ENCODE measurements at regions not wholly inside any gene's neighbourhood (a gene's known extent, or its start where the extent isn't known, plus 50 kb on each side); places are given as distances from the start of the nearest gene placed in this dataset.
"Not testable (repeated sequence)": the region's sequence is repeated elsewhere in the genome, so short reads cannot be mapped to it uniquely, and the experiment has no call there.

GRCh38 chr2:34305587-34305986, 706.5 kb upstream of the FAM98A start:
- no peak for DNase-seq (ENCODE audit: low read depth)

- no peak for DNase-seq (ENCODE audit: low read depth)
Observed at GRCh38 chr2:34294961-34295360, 695.9 kb upstream of the FAM98A start.

DNA sequence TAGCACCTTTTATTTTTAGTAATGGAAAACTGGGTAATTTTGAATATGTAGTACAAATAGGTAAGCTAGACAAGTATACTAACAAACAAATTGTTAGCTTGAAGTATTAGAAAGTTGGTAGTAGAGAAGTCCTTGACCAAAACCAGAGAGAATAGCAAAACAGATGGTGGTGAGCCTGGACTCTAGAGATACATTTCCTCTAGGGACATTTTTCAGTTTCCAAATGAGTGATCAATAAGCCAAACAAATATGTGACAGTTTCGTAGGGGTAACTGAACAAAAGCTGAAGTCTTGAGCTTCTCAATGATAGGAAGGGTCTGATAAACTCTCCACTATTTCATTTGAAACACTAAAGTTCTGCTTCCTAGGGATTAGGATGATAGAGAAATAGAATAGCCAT, 692.0 kb upstream of the FAM98A start:
- no peak for DNase-seq (ENCODE audit: low read depth)

GRCh38 chr2:34288016-34288415, 688.9 kb upstream of the FAM98A start:
- no peak for DNase-seq (ENCODE audit: low read depth)

DNA sequence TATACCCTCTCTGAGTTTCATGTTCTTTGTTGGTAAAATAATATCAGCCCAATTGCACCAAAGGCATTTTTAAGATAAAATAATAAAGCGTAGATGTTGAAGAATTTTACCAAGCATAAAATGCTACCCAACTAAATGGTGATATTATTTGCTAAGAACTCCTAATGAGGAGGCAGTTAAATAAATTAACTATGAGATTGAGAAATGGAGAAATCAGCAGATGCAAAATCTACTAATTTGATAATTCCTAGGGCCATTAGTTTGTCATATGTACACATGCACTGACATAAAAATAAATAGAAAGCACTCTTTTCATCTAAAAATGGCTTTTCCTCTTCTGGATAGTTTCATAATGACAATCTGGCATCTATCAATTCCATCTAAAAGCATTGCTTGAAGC, 681.5 kb upstream of the FAM98A start:
- no peak for DNase-seq (ENCODE audit: low read depth)

- no peak for DNase-seq (ENCODE audit: low read depth)
Observed at GRCh38 chr2:34266908-34267697, 668.0 kb upstream of the FAM98A start.

GRCh38 chr2:34261701-34262100, 662.6 kb upstream of the FAM98A start:
- no peak for DNase-seq (ENCODE audit: low read depth)

DNA sequence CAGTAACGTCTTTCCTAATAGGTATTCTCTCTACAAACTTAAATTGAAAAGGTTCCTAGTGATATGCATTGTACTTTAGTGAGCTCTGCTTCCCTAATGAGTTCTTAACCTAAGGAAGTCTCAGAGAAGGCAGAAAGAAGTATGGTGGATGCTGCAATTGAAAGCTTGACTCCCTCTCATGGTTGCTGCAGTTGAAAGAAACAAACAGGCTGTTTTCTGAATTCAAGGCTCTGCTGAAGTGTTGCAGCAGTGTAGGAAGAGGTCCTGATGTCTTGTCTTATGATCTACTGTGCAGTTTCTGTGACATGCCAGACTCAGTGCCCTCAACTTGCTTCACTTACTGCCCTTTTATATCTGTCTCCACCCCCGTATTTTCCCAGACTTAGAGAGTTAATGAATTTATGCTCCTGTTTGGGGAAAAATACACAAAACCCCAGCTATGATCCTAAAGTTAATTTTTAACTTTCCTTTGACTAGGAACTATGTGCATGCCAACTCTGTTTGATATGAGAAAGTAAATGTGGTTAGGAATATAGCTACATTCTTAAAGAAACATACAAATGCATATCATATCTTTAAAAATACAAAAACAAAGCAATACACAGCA, 655.3 kb upstream of the FAM98A start:
- DNase-seq (ENCODE audit: low read depth), result no peak

DNA sequence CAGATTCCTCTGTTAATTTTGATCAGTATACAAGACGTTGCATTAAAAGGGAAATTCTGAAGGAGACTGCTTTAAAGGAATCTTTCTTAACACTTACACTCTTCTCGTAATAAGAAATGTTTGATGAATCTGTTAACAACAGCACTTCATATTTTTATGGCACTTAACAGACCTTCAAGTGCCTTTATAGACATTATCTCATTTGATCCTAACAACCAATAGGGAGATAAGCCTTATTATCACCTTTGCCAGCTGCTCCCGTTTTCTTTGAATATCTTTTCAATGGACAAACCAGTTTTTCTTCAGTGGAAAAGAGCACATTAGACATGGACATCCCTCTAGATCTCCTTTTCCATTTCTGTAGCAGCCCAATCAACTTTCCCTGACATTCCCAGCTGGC, 653.0 kb upstream of the FAM98A start:
- no peak for DNase-seq (ENCODE audit: low read depth)

DNA sequence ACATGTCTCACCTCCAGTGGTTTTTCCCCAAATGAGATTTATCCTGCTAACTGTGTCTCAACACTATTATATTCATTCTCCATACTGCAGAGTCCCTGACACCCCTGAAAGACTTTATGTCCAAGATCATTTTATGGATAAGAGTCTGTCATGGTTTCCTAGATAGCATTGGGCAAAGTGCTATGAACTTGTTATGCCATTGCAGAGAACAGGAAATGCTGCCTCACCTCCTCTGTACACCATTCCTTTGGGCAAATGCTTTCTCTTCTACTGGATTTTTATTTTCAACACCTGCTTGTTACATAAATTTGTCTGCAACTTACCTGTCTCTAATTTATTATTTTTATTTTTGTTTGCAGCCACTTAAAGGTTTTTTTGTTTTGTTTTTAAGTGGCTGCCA, 652.5 kb upstream of the FAM98A start:
- no peak for DNase-seq (ENCODE audit: low read depth)

DNA sequence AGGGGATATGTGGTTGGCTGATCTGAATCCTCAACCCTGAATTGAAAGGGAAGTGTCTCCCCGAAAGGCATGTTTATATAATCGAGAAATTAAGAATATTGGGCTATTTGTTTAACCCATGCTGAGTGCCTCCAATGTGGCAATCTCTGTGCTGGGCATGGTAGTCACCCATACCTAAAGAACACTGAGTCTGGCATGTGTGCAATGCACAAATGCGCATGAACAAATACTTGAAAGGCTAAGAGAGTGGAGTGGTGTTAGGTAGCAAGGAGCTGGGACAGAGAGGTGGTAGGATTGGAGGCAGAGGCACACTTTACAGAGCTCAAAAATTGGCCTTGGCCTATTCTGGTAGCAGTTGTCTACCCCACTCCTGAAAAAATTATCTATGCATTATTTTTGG, 645.1 kb upstream of the FAM98A start:
- no peak for DNase-seq (ENCODE audit: low read depth)

DNA sequence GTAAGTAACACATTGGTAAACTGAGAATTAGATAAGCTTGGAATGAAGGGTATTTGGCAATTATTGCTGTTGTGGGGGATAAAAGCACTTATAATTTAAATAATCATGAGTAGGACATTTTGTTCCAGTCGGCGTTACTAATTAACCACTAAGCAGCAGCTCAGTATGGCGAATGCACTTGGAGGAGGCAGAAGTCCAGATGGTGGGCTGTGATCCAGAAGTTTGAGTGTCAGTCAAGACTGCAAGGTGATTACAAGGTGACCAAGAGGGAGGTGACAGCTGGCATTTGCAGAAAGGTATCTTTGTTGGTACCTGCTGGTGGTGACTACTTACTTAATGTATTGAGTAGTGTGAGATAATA, 643.6 kb upstream of the FAM98A start:
- DNase-seq (ENCODE audit: low read depth), result no peak

- DNase-seq (ENCODE audit: low read depth), result no peak
Observed at GRCh38 chr2:34241905-34242762, 643.0 kb upstream of the FAM98A start.

GRCh38 chr2:34239511-34239910, 640.4 kb upstream of the FAM98A start:
- no peak for DNase-seq (ENCODE audit: low read depth)

GRCh38 chr2:34234823-34235222, 635.7 kb upstream of the FAM98A start:
- DNase-seq (ENCODE audit: low read depth), result no peak

GRCh38 chr2:34229998-34230397, 630.9 kb upstream of the FAM98A start:
- no peak for DNase-seq (ENCODE audit: low read depth)

DNA sequence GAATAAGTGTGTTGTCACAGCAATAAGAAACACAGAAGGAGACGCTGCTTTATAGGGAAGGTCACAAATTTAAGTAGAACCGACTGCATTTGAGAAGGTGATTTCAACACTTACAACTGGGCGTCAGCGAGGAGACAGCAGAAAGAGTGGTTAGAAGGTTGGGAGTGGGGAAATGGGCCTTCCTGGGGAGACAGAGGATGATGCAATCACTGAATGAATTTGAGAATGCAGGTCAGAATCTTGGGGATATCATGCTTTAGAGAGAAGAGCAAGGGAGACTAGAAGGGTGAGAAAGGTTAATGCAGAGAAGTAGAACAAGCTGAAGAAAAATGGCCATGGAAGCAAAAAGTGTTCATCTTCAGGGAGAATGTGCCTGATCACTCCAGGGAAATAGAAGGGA, 616.1 kb upstream of the FAM98A start:
- DNase-seq (ENCODE audit: low read depth), result no peak

DNA sequence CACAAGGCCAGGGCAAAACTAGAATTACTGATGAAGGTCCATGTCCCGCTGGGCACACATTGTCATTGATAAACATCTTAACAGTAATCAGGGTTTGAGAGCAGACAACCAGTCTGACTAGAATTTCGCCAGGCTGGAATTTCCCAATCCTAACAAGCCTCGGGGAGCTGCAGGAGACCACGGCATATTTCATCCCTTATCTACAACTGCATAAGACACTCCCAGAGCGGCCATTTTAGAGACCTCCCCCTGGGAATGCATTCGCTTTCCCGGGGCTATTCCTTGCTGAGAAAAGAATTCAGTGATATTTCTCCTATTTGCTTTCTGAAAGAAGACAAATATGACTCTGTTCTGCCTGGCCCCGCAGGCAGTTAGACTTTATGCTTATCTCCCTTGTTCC, 611.3 kb upstream of the FAM98A start:
- DNase-seq (ENCODE audit: low read depth), result not testable (repeated sequence)

- DNase-seq (ENCODE audit: low read depth), result no peak
Observed at GRCh38 chr2:34204560-34204959, 605.5 kb upstream of the FAM98A start.

DNA sequence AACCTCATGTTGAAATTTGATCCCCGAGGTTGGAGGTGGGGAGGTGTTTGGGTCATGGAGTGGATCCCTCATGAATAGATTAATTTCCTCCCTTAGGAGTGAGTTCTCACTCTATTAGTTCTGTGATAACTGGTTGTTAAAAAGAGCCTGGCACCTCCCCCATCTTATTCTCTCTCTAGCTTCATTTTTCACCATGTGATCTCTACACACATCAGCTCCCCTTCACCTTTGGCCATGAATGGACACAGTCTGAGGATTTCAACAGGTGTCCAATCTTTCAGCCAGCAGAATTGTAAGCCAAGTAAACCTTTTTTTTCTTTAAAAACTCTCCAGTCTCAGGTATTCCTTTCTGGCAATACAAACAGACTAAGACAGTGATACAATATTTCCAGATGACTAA, 602.0 kb upstream of the FAM98A start:
- DNase-seq (ENCODE audit: low read depth), result no peak

DNA sequence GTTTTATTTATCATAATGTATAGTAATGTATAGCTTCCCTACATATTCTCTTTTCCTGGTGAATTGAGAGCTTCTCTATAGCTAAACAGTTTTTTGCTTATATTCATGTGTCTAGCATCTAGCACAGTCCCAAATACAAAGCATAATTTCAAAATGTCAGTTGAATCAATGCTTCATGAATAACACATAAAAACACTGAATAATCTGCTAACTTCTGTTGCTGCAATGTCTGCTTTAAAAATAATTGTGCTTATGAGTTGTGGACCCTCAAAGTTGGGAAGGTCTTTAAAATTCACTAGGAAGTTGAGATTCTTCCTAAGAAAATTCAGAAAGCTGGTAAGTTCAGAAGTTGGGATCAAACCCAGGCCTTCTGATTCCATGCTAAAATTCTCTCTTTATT, 600.9 kb upstream of the FAM98A start:
- DNase-seq (ENCODE audit: low read depth), result no peak

DNA sequence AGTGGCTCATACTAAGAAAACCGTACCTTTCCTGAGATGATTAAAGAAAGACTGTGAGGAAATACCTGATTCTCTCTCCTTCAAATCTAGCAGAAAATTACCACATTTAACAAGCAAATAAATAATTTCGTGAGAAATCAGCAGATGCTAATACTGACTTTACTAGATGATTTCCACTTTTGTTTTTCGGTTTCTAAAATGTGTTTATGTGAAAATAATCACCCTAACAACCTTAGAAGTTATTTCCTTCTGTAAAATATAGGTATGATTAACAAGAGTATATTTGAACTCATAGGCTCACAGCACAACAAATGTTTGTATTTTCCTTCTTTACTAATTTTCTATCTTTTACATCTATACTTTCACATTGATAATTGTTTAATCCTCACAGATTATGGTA, 594.1 kb upstream of the FAM98A start:
- DNase-seq (ENCODE audit: low read depth), result no peak
